IMR-90 (cell line): ENCODE measurements at regions not wholly inside any gene's neighbourhood (a gene's known extent, or its start where the extent isn't known, plus 50 kb on each side); places are given as distances from the start of the nearest gene placed in this dataset.

ENCODE experiments used
- ATAC-seq: fragments of 200-7000 bp; cut with Tn5 transposase; 2 replicates; pipeline ENCODE4 v1.9.1; 2020; ENCODE audit warnings: low read depth, mild to moderate bottlenecking, moderate library complexity
- BruUV-seq: library from RNA; stranded (reverse); fragments of 400-500 nt; replicated peaks from 2 replicates; lab custom pipeline; 2021; lab: Mats Ljungman, UMichigan
- CTCF ChIA-PET: fragments of 300-600 bp; formaldehyde crosslinking; extraction: SDS; loops from one replicate; lab custom pipeline; 2021; ENCODE audit warnings: antibody characterized with exemption; lab: Yijun Ruan, JAX
- POLR2A ChIA-PET: fragments of 300-600 bp; sonication (Branson Sonifier 250); formaldehyde crosslinking; loops from one replicate; lab custom pipeline; 2022; ENCODE audit warnings: antibody characterized with exemption; ENCODE audit not compliant: unreplicated experiment; lab: Charles Lee
- DNase-seq: peaks from one replicate; pipeline ENCODE4 v3.0.0; 2013
- H2AFZ ChIP-seq: replicated peaks from 2 replicates; pipeline ENCODE3; 2013; ENCODE audit warnings: low read length, mild to moderate bottlenecking; ENCODE audit not compliant: poor library complexity
- H2AK5ac ChIP-seq: 2 replicates; pipeline ENCODE4 v1.6.1; 2013; ENCODE audit warnings: low read depth, low read length, inconsistent platforms
- H2AK9ac ChIP-seq: replicated peaks from 2 replicates; pipeline ENCODE3; 2013; ENCODE audit warnings: mild to moderate bottlenecking, low read depth, low read length, moderate library complexity; ENCODE audit not compliant: poor library complexity
- H2BK120ac ChIP-seq: 2 replicates; pipeline ENCODE4 v1.6.1; 2013; ENCODE audit warnings: low read depth, low read length, inconsistent platforms
- H2BK15ac ChIP-seq: 3 replicates; pipeline ENCODE4 v1.6.1; 2013; ENCODE audit warnings: low read depth, low read length, inconsistent platforms
- H2BK20ac ChIP-seq: 2 replicates; pipeline ENCODE4 v1.6.1; 2013; ENCODE audit warnings: low read depth, mild to moderate bottlenecking, inconsistent platforms, low read length, moderate library complexity
- H2BK5ac ChIP-seq: 2 replicates; pipeline ENCODE4 v1.6.1; 2013; ENCODE audit warnings: mild to moderate bottlenecking, low read depth, low read length, inconsistent platforms; ENCODE audit not compliant: poor library complexity, severe bottlenecking
- H3K14ac ChIP-seq: replicated peaks from 2 replicates; pipeline ENCODE4 v1.6.1; 2013; ENCODE audit warnings: low read depth, low read length, inconsistent platforms
- H3K18ac ChIP-seq: 2 replicates; pipeline ENCODE4 v1.6.1; 2013; ENCODE audit warnings: low read depth, low read length, control low read depth
- H3K23ac ChIP-seq: 2 replicates; pipeline ENCODE4 v1.6.1; 2013; ENCODE audit warnings: low read depth, low read length, inconsistent platforms
- H3K27ac ChIP-seq: 2 replicates; pipeline ENCODE4 v1.5.1; 2013; ENCODE audit warnings: mild to moderate bottlenecking, control low read depth, low read length; ENCODE audit not compliant: insufficient read depth
- H3K27me3 ChIP-seq: 2 replicates; pipeline ENCODE4 v1.6.1; 2013; ENCODE audit warnings: low read length; ENCODE audit not compliant: control insufficient read depth, insufficient read depth
- H3K36me3 ChIP-seq: 2 replicates; pipeline ENCODE4 v1.6.1; 2013; ENCODE audit warnings: low read length, mixed read lengths; ENCODE audit not compliant: control insufficient read depth, insufficient read depth
- H3K4ac ChIP-seq: 2 replicates; pipeline ENCODE4 v1.6.1; 2013; ENCODE audit warnings: low read depth, low read length, inconsistent platforms
- H3K4me1 ChIP-seq: 2 replicates; pipeline ENCODE4 v1.6.1; 2013; ENCODE audit warnings: low read length, mixed read lengths; ENCODE audit not compliant: control insufficient read depth, insufficient read depth
- H3K4me2 ChIP-seq: 2 replicates; pipeline ENCODE4 v1.6.1; 2013; ENCODE audit warnings: low read depth, mild to moderate bottlenecking, control low read depth, low read length, moderate library complexity
- H3K4me3 ChIP-seq: 2 replicates; pipeline ENCODE4 v1.5.1; 2013; ENCODE audit warnings: low read depth, mild to moderate bottlenecking, control low read depth, low read length, moderate library complexity; ENCODE audit not compliant: insufficient read depth
- H3K56ac ChIP-seq: 2 replicates; pipeline ENCODE4 v1.6.1; 2013; ENCODE audit warnings: low read length, inconsistent platforms; ENCODE audit not compliant: insufficient read depth; ENCODE audit errors: extremely low read depth
- H3K79me1 ChIP-seq, 2 experiments: 2 replicates each; pipeline ENCODE4 v1.6.1; 2013; ENCODE audit warnings: low read length in 2 of 2, inconsistent platforms in 1 of 2, low read depth in 1 of 2
- H3K9ac ChIP-seq: 2 replicates; pipeline ENCODE4 v1.6.1; 2013; ENCODE audit warnings: low read depth, low read length, control low read depth
- H3K9me1 ChIP-seq: 2 replicates; pipeline ENCODE4 v1.6.1; 2013; ENCODE audit warnings: low read length, inconsistent platforms; ENCODE audit not compliant: insufficient read depth
- H3K9me3 ChIP-seq: 2 replicates; pipeline ENCODE4 v1.6.1; 2013; ENCODE audit warnings: low read length; ENCODE audit not compliant: control insufficient read depth, insufficient read depth
- H4K20me1 ChIP-seq: 2 replicates; pipeline ENCODE4 v1.6.1; 2013; ENCODE audit warnings: low read length, inconsistent platforms; ENCODE audit not compliant: insufficient read depth
- H4K5ac ChIP-seq: 2 replicates; pipeline ENCODE4 v1.6.1; 2013; ENCODE audit warnings: mild to moderate bottlenecking, low read depth, low read length, control low read depth
- H4K8ac ChIP-seq, 2 experiments: 2 replicates each; pipeline ENCODE4 v1.6.1; 2013; ENCODE audit warnings: low read depth in 2 of 2, low read length in 2 of 2, control low read depth in 1 of 2, inconsistent platforms in 1 of 2
- H4K91ac ChIP-seq: 2 replicates; pipeline ENCODE4 v1.6.1; 2013; ENCODE audit warnings: low read depth, low read length, inconsistent platforms; ENCODE audit not compliant: insufficient read depth
- BHLHE40 ChIP-seq: fragments of 150-350 bp; IDR thresholded peaks from 2 replicates; pipeline ENCODE4 v1.6.1; 2016; ENCODE audit warnings: mild to moderate bottlenecking, low read depth, low read length
- CEBPB ChIP-seq: IDR thresholded peaks from 2 replicates; pipeline ENCODE4 v1.6.1; 2012; ENCODE audit warnings: low read depth, low read length, improper control_type of control experiment
- CHD1 ChIP-seq: IDR thresholded peaks from 2 replicates; pipeline ENCODE4 v1.6.1; 2012; ENCODE audit warnings: low read depth, low read length, improper control_type of control experiment
- CTCF ChIP-seq: conservative IDR thresholded peaks from 2 replicates; pipeline ENCODE4 v1.5.1; 2012; ENCODE audit warnings: mild to moderate bottlenecking, low read depth, low read length, improper control_type of control experiment
- MAZ ChIP-seq: IDR thresholded peaks from 2 replicates; pipeline ENCODE4 v1.6.1; 2012; ENCODE audit warnings: low read depth, mild to moderate bottlenecking, low read length, improper control_type of control experiment, moderate library complexity, borderline replicate concordance
- POLR2A ChIP-seq: IDR thresholded peaks from 2 replicates; pipeline ENCODE4 v1.6.1; 2012; ENCODE audit warnings: mild to moderate bottlenecking, low read depth, low read length
- RAD21 ChIP-seq: IDR thresholded peaks from 2 replicates; pipeline ENCODE4 v1.6.1; 2012; ENCODE audit warnings: low read length, improper control_type of control experiment
- RCOR1 ChIP-seq: IDR thresholded peaks from 2 replicates; pipeline ENCODE4 v1.6.1; 2012; ENCODE audit warnings: mild to moderate bottlenecking, low read length, improper control_type of control experiment; ENCODE audit not compliant: insufficient replicate concordance
- RFX5 ChIP-seq: IDR thresholded peaks from 2 replicates; pipeline ENCODE4 v1.8.0; 2012; ENCODE audit warnings: low read depth, mild to moderate bottlenecking, low read length, moderate library complexity
- USF2 ChIP-seq: fragments of 150-350 bp; IDR thresholded peaks from 2 replicates; pipeline ENCODE4 v1.6.1; 2017; ENCODE audit warnings: mild to moderate bottlenecking, antibody characterized with exemption, low read length, low read depth
- WGBS, 2 experiments: methylation state at CpG; one replicate each; pipeline versions ENCODE4 v1.1.5 to v1.1.7; 2013; ENCODE audit warnings: missing lambda C conversion rate in 2 of 2; ENCODE audit not compliant: insufficient read length in 1 of 2; ENCODE audit errors: extremely low coverage in 2 of 2; 5-methylcytosine and 5-hydroxymethylcytosine counted together
- dilution Hi-C: fragments of 300-500 bp; cut with HindIII; formaldehyde crosslinking; loops from one replicate; pipeline ENCODE4 v1.14.3; 2018; ENCODE audit warnings: low sequenced_read_pairs; ENCODE audit not compliant: unreplicated experiment
- in situ Hi-C: fragments of 300-500 bp; cut with MboI; formaldehyde crosslinking; loops from 3 replicates; pipeline ENCODE4 v1.14.3; 2019; ENCODE audit warnings: low sequenced_read_pairs, inconsistent platforms, mixed read lengths
- intact Hi-C: fragments of 100-400 bp; cut with micrococcal nuclease; formaldehyde crosslinking; loops from 2 replicates; pipeline ENCODE4 v1.10.0; 2022

- Histone ChIP-seq H3K14ac (no peak overlapping the region), H2AK5ac (no peak overlapping the region), H2BK120ac (no peak overlapping the region), H4K5ac (no peak overlapping the region), H3K56ac (no peak overlapping the region), H3K4me2 (no peak overlapping the region), H4K20me1 (no peaks in the 10 kb centered on the region), H3K27me3 (no peaks in the 10 kb centered on the region), H3K9ac (no peak overlapping the region), H3K18ac (no peak overlapping the region), H2AK9ac (no peak overlapping the region), H3K9me3 (no peaks in the 10 kb centered on the region), H3K23ac (no peak overlapping the region), H2BK20ac (no peak overlapping the region), H3K36me3 (no peaks in the 10 kb centered on the region), H2BK15ac (no peak overlapping the region), H2BK5ac (no peak overlapping the region), H2AFZ (no peak overlapping the region), H3K4ac (no peak overlapping the region), H4K91ac (no peak overlapping the region), H4K8ac (no peak overlapping the region), H3K9me1 (no peaks in the 10 kb centered on the region), H3K27ac (no peak overlapping the region), H3K4me1 (no peaks in the 10 kb centered on the region), H3K79me1 (no peaks in the 10 kb centered on the region), H3K4me3 (no peak overlapping the region)
- in situ Hi-C loops (no loop called here), dilution Hi-C loops (no loop called here), intact Hi-C loops (no loop called here)
- CTCF ChIA-PET = no interaction called here
- ATAC-seq = no peak
- no CpG with 5 or more reads among the region's 1 CpG for WGBS, 2 experiments
- BruUV-seq = no TSS peak
- TF ChIP-seq CHD1 = no peak
- TF ChIP-seq RCOR1 = no peak
- TF ChIP-seq BHLHE40 = no peak
- no peak for TF ChIP-seq RAD21
- no peak for TF ChIP-seq POLR2A
- no peak for TF ChIP-seq USF2
- TF ChIP-seq MAZ = no peak
- TF ChIP-seq RFX5 = no peak
- no peak for TF ChIP-seq CTCF
- no peak for TF ChIP-seq CEBPB
- DNase-seq = no peak
- POLR2A ChIA-PET = no interaction called here
Observed at GRCh38 chrX:20681683-20682082, 415.0 kb upstream of the RPS6KA3 start.
